OCI-LY3 (cell line): ENCODE measurements at regions not wholly inside any gene's neighbourhood (a gene's known extent, or its start where the extent isn't known, plus 50 kb on each side); places are given as distances from the start of the nearest gene placed in this dataset.
"Not testable (repeated sequence)": the region's sequence is repeated elsewhere in the genome, so short reads cannot be mapped to it uniquely, and the experiment has no call there.

Source experiments
- H2AFZ ChIP-seq: fragments of 200-600, 300-600 bp; shearing (Covaris generic); 2 replicates; pipeline ENCODE4 v1.6.0; 2014; ENCODE audit warnings: antibody characterized with exemption, low read depth, low read length
- H3K27ac ChIP-seq: fragments of 200-600, 300-600 bp; sonication (generic); 2 replicates; pipeline ENCODE4 v1.5.1; 2014; ENCODE audit warnings: mild to moderate bottlenecking, low read length, moderate library complexity, mixed read lengths
- H3K27me3 ChIP-seq: fragments of 200-600, 300-600 bp; sonication (generic); 2 replicates; pipeline ENCODE4 v1.6.1; 2014; ENCODE audit warnings: low read depth, low read length, mixed read lengths
- H3K36me3 ChIP-seq: fragments of 200-600, 300-600 bp; sonication (generic); replicated peaks from 2 replicates; pipeline ENCODE3; 2014; ENCODE audit warnings: low read depth, low read length, mixed read lengths
- H3K4me1 ChIP-seq: fragments of 300-600, 200-600 bp; sonication (generic); 2 replicates; pipeline ENCODE4 v1.6.1; 2014; ENCODE audit warnings: low read length, mixed read lengths
- H3K4me2 ChIP-seq: fragments of 200-600, 300-600 bp; sonication (generic); 2 replicates; pipeline ENCODE4 v1.6.1; 2014; ENCODE audit warnings: low read length, mixed read lengths
- H3K4me3 ChIP-seq: fragments of 300-600, 200-600 bp; sonication (generic); 2 replicates; pipeline ENCODE4 v1.5.1; 2014; ENCODE audit warnings: antibody characterized with exemption, mild to moderate bottlenecking, low read length, moderate library complexity
- H3K79me2 ChIP-seq: fragments of 300-600, 200-600 bp; shearing (Covaris generic); 2 replicates; pipeline ENCODE4 v1.6.1; 2014; ENCODE audit warnings: mild to moderate bottlenecking, low read length, mixed read lengths
- H3K9ac ChIP-seq: fragments of 300-600, 200-600 bp; shearing (Covaris generic); 2 replicates; pipeline ENCODE4 v1.6.0; 2014; ENCODE audit warnings: mild to moderate bottlenecking, low read length, moderate library complexity
- H3K9me3 ChIP-seq: fragments of 200-600, 300-600 bp; shearing (Covaris generic); 2 replicates; pipeline ENCODE4 v1.6.1; 2014; ENCODE audit warnings: low read length, mixed read lengths; ENCODE audit not compliant: insufficient read depth
- H4K20me1 ChIP-seq: fragments of 200-600, 300-600 bp; sonication (generic); 2 replicates; pipeline ENCODE4 v1.6.1; 2016; ENCODE audit warnings: low read length, mixed read lengths; ENCODE audit not compliant: insufficient read depth
- CTCF ChIP-seq: fragments of 200-600, 300-600 bp; sonication (generic); IDR thresholded peaks from 2 replicates; pipeline ENCODE4 v1.5.1; 2014; ENCODE audit warnings: antibody characterized with exemption, low read length, low read depth
- EZH2phosphoT487 ChIP-seq: fragments of 200-600 bp; shearing (Covaris generic); IDR thresholded peaks from 2 replicates; pipeline ENCODE4 v1.6.1; 2018; ENCODE audit warnings: antibody characterized with exemption, mixed run types, low read depth

GRCh38 chr5:72681781-72682180, 134.7 kb upstream of the TNPO1 start:
- no peak overlapping the region for H3K4me3 ChIP-seq
- TF ChIP-seq CTCF (no peak), EZH2phosphoT487 (no peak)

GRCh38 chr5:72677447-72677846, 139.0 kb upstream of the TNPO1 start:
- H3K36me3 ChIP-seq, result no peaks in the 10 kb centered on the region
- H3K4me3 ChIP-seq, result no peak overlapping the region
- H3K79me2 ChIP-seq, result no peaks in the 10 kb centered on the region
- H3K9me3 ChIP-seq, result no peaks in the 10 kb centered on the region
- no peaks in the 10 kb centered on the region for H3K4me1 ChIP-seq
- H3K27ac ChIP-seq, result no peak overlapping the region
- no peak overlapping the region for H3K9ac ChIP-seq
- no peaks in the 10 kb centered on the region for H3K27me3 ChIP-seq
- H4K20me1 ChIP-seq, result no peaks in the 10 kb centered on the region
- TF ChIP-seq EZH2phosphoT487 (no peak), CTCF (no peak)
- no peak overlapping the region for H3K4me2 ChIP-seq
- no peak overlapping the region for H2AFZ ChIP-seq

More at GRCh38 chr5:72681781-72682180, 134.7 kb upstream of the TNPO1 start:
- Histone ChIP-seq H3K9me3 (no peaks in the 10 kb centered on the region), H3K27ac (no peak overlapping the region), H3K36me3 (no peaks in the 10 kb centered on the region), H3K79me2 (no peaks in the 10 kb centered on the region), H4K20me1 (no peaks in the 10 kb centered on the region), H3K4me2 (no peak overlapping the region), H3K9ac (no peak overlapping the region), H3K27me3 (no peaks in the 10 kb centered on the region), H2AFZ (no peak overlapping the region), H3K4me1 (no peaks in the 10 kb centered on the region)

DNA sequence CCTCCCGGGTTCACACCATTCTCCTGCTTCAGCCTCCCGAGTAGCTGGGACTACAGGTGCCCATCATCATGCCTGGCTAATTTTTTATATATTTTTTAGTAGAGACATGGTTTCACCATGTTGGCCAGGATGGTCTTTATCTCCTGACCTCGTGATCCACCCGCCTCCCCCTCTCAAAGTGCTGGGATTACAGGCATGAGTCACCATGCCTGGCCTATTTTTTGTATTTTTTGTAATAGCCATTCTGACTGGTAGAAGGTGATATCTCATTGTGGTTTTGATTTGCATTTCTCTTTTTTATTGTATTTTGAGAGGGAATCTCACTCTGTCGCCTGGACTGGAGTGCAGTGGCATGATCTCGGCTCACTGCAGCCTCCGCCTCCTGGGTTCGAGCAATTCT, 139.6 kb upstream of the TNPO1 start:
- not testable (repeated sequence) for H3K27me3 ChIP-seq, H3K4me3 ChIP-seq, H3K27ac ChIP-seq

GRCh38 chr5:72673623-72674022, 142.8 kb upstream of the TNPO1 start:
- TF ChIP-seq CTCF (no peak), EZH2phosphoT487 (no peak)
- no peak overlapping the region for H3K27ac ChIP-seq
- H3K36me3 ChIP-seq, result no peaks in the 10 kb centered on the region
- H3K79me2 ChIP-seq, result no peaks in the 10 kb centered on the region
- no peaks in the 10 kb centered on the region for H3K4me1 ChIP-seq
- no peak overlapping the region for H2AFZ ChIP-seq
- no peaks in the 10 kb centered on the region for H4K20me1 ChIP-seq
- no peak overlapping the region for H3K9ac ChIP-seq
- no peaks in the 10 kb centered on the region for H3K9me3 ChIP-seq
- no peak overlapping the region for H3K4me3 ChIP-seq
- H3K4me2 ChIP-seq, result no peak overlapping the region
- H3K27me3 ChIP-seq, result no peaks in the 10 kb centered on the region

More for the DNA sequence above, 139.6 kb upstream of the TNPO1 start:
- not testable (repeated sequence) for H3K79me2 ChIP-seq, H3K36me3 ChIP-seq, H3K4me1 ChIP-seq, H2AFZ ChIP-seq, H3K4me2 ChIP-seq, H3K9me3 ChIP-seq, H3K9ac ChIP-seq, H4K20me1 ChIP-seq

DNA sequence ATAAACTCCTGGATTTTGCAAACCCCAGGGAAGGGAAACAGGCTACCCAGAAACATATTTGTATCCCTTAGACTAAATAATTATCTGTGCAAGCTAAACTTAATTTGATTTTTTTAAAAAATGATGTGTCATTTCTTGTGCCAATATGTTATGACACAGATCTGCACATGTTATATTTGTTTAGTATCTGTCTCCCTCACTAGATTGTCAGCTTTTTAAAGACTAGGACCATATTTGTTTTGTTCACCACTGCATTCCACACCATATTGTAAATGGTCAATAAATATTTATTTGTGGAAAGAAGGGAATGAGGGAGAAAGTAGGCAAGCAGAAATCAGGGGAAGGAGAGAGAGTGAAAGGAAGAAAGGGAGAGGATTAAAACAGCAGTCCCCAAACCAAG, 143.3 kb upstream of the TNPO1 start:
- Histone ChIP-seq H3K9ac (no peak overlapping the region), H3K27ac (no peak overlapping the region), H3K79me2 (no peaks in the 10 kb centered on the region), H2AFZ (no peak overlapping the region), H4K20me1 (no peaks in the 10 kb centered on the region), H3K4me1 (no peaks in the 10 kb centered on the region), H3K4me3 (no peak overlapping the region), H3K4me2 (no peak overlapping the region), H3K36me3 (no peaks in the 10 kb centered on the region), H3K27me3 (no peaks in the 10 kb centered on the region), H3K9me3 (no peaks in the 10 kb centered on the region)
- TF ChIP-seq EZH2phosphoT487 (no peak), CTCF (no peak)
